ENCODE measurements at regions not wholly inside any gene's neighbourhood (a gene's known extent, or its start where the extent isn't known, plus 50 kb on each side); places are given as distances from the start of the nearest gene placed in this dataset.

GRCh38 chr4:81756042-81756441, 284.3 kb upstream of the RASGEF1B start:
- H3K4me3 ChIP-seq (ENCODE audit: low read depth, low read length), result no peak overlapping the region
- TF ChIP-seq, protein P1, sequence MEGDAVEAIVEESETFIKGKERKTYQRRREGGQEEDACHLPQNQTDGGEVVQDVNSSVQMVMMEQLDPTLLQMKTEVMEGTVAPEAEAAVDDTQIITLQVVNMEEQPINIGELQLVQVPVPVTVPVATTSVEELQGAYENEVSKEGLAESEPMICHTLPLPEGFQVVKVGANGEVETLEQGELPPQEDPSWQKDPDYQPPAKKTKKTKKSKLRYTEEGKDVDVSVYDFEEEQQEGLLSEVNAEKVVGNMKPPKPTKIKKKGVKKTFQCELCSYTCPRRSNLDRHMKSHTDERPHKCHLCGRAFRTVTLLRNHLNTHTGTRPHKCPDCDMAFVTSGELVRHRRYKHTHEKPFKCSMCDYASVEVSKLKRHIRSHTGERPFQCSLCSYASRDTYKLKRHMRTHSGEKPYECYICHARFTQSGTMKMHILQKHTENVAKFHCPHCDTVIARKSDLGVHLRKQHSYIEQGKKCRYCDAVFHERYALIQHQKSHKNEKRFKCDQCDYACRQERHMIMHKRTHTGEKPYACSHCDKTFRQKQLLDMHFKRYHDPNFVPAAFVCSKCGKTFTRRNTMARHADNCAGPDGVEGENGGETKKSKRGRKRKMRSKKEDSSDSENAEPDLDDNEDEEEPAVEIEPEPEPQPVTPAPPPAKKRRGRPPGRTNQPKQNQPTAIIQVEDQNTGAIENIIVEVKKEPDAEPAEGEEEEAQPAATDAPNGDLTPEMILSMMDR (IDR thresholded peaks at IDR 0.05; ENCODE audit: borderline replicate concordance, insufficient read depth, low read depth, low read length), result no peak

GRCh38 chr4:81754169-81754568, 282.5 kb upstream of the RASGEF1B start:
- TF ChIP-seq, protein P1 (IDR thresholded peaks at IDR 0.05; ENCODE audit: borderline replicate concordance, insufficient read depth, low read depth, low read length), result no peak
- H3K4me3 ChIP-seq (ENCODE audit: low read depth, low read length), result no peak overlapping the region

- TF ChIP-seq, protein P1 (IDR thresholded peaks at IDR 0.05; ENCODE audit: borderline replicate concordance, insufficient read depth, low read depth, low read length), result no peak
- H3K4me3 ChIP-seq (ENCODE audit: low read depth, low read length), result no peak overlapping the region
Measured at GRCh38 chr4:81751531-81752289, 280.0 kb upstream of the RASGEF1B start.

DNA sequence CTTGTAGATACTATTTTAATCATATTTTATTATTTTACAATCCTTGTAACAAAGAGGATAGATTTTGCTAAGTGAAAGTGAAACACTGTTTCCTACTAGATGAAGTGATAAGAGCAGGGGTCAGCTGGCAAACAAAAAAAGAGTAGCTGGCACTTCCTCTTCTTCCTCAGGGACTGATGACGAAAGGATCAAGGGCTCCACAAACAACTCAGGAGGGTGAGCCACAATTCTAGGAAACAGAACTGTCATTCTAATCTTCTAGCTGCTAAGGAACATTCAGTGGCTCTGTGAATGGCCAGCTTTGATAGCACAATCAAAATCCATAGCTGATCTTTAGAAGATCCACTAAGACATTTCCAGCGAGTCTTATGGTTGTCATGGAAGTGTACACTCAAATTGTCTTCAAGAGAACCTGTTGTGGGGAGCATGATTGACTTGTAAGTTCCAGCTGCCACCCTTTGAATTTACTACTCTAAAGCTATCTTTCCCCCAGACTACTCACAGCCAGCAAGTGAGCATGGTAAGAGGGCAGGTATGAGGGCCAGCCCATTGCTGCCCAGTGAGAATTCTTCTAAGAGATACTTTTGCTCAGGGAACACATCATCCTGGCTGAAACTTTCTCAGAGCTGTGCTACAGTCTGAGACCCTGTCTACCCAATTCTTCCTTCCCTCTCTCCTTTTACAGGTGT, 275.7 kb upstream of the RASGEF1B start:
- TF ChIP-seq, protein P1 (IDR thresholded peaks at IDR 0.05; ENCODE audit: borderline replicate concordance, insufficient read depth, low read depth, low read length), result no peak
- H3K4me3 ChIP-seq (ENCODE audit: low read depth, low read length), result no peak overlapping the region

DNA sequence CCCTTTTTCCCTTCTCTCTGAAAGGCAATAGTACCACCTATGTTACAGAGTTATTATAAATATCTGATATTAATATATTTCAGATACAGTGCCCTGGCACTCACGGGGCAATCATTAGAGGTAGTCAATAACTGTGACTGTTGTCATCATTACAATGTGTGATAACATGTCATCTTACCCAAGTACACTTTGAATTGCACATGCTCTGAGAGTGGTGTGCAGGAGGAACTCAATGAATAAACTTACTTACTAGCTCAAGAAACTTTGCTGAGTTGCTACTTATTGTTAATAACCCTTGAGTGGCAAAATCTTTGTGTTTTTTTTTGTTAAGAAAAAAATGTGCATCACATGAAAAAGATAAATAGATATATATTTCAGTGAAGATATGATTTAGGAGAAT, 275.1 kb upstream of the RASGEF1B start:
- TF ChIP-seq, protein P1 (IDR thresholded peaks at IDR 0.05; ENCODE audit: borderline replicate concordance, insufficient read depth, low read depth, low read length), result no peak

GRCh38 chr4:81746071-81746470, 274.4 kb upstream of the RASGEF1B start:
- TF ChIP-seq, protein P1 (IDR thresholded peaks at IDR 0.05; ENCODE audit: borderline replicate concordance, insufficient read depth, low read depth, low read length), result no peak
- H3K4me3 ChIP-seq (ENCODE audit: low read depth, low read length), result no peak overlapping the region

More for the DNA sequence above, 275.1 kb upstream of the RASGEF1B start:
- H3K4me3 ChIP-seq (ENCODE audit: low read depth, low read length), result no peak overlapping the region

GRCh38 chr4:81745050-81745449, 273.3 kb upstream of the RASGEF1B start:
- TF ChIP-seq, protein P1 (IDR thresholded peaks at IDR 0.05; ENCODE audit: borderline replicate concordance, insufficient read depth, low read depth, low read length), result no peak
- H3K4me3 ChIP-seq (ENCODE audit: low read depth, low read length), result no peak overlapping the region
